CD4-positive, alpha-beta memory T cell (primary cell): ENCODE measurements at regions not wholly inside any gene's neighbourhood (a gene's known extent, or its start where the extent isn't known, plus 50 kb on each side); places are given as distances from the start of the nearest gene placed in this dataset.

Source experiments
- CTCF ChIA-PET: fragments of 350-600 bp; sonication (Branson Sonifier 250); formaldehyde crosslinking; loops from one replicate; lab custom pipeline; 2021; ENCODE audit warnings: inconsistent platforms; ENCODE audit not compliant: partially characterized antibody; lab: Charles Lee
- POLR2A ChIA-PET: fragments of 350-600 bp; sonication (Branson Sonifier 250); formaldehyde crosslinking; loops from one replicate; lab custom pipeline; 2021; ENCODE audit not compliant: partially characterized antibody; lab: Charles Lee
- DNase-seq, 5 donors: peaks; one replicate each; pipeline versions ENCODE4 v3.0.0 to v3.0.0-alpha.2; 2020 to 2022; ENCODE audit warnings: mixed read lengths in 1 of 5
- H3K27ac ChIP-seq: one replicate; pipeline ENCODE4 v1.7.0; 2013; ENCODE audit warnings: low read depth, low read length
- H3K27me3 ChIP-seq: 2 replicates; pipeline ENCODE4 v1.7.0; 2013; ENCODE audit warnings: mild to moderate bottlenecking, low read length, moderate library complexity; ENCODE audit not compliant: insufficient read depth
- H3K36me3 ChIP-seq: 2 replicates; pipeline ENCODE4 v1.7.0; 2013; ENCODE audit warnings: mild to moderate bottlenecking, low read length, moderate library complexity; ENCODE audit not compliant: insufficient read depth
- H3K4me1 ChIP-seq: 2 replicates; pipeline ENCODE4 v1.7.0; 2013; ENCODE audit warnings: mild to moderate bottlenecking, low read length, moderate library complexity; ENCODE audit not compliant: insufficient read depth
- H3K4me3 ChIP-seq, 2 donors: one replicate each; pipeline ENCODE4 v1.7.0; 2013; ENCODE audit warnings: low read length in 2 of 2, mild to moderate bottlenecking in 1 of 2
- H3K9me3 ChIP-seq, 2 donors: one replicate each; pipeline ENCODE4 v1.7.0; 2013; ENCODE audit warnings: low read length in 2 of 2, control low read depth in 1 of 2; ENCODE audit not compliant: control insufficient read depth in 1 of 2
- H3K27ac Mint-ChIP-seq, 7 donors: one replicate each; pipeline ENCODE4 v1.8.0; 2020 to 2021; ENCODE audit warnings: mixed read lengths in 7 of 7, mild to moderate bottlenecking in 6 of 7, inconsistent platforms in 3 of 7, moderate library complexity in 3 of 7
- H3K27me3 Mint-ChIP-seq, 2 donors: one replicate each; pipeline ENCODE4 v1.8.0; 2020 to 2021; ENCODE audit warnings: mixed read lengths in 2 of 2
- H3K36me3 Mint-ChIP-seq, 2 donors: one replicate each; pipeline ENCODE4 v1.8.0; 2020 to 2021; ENCODE audit warnings: mixed read lengths in 2 of 2, inconsistent platforms in 1 of 2, mild to moderate bottlenecking in 1 of 2
- H3K4me1 Mint-ChIP-seq, 4 donors: one replicate each; pipeline ENCODE4 v1.8.0; 2020 to 2021; ENCODE audit warnings: mixed read lengths in 4 of 4, mild to moderate bottlenecking in 1 of 4
- H3K4me3 Mint-ChIP-seq, 8 donors: one replicate each; pipeline ENCODE4 v1.8.0; 2020 to 2021; ENCODE audit warnings: mixed read lengths in 8 of 8, mild to moderate bottlenecking in 7 of 8, moderate library complexity in 6 of 8, inconsistent platforms in 3 of 8
- H3K9me3 Mint-ChIP-seq, 8 donors: one replicate each; pipeline ENCODE4 v1.8.0; 2020 to 2021; ENCODE audit warnings: mixed read lengths in 8 of 8, mild to moderate bottlenecking in 5 of 8, inconsistent platforms in 3 of 8, moderate library complexity in 1 of 8
- intact Hi-C: fragments of 100-400 bp; cut with micrococcal nuclease; formaldehyde crosslinking; loops from one replicate; pipeline ENCODE4 v1.15.1; 2023

GRCh38 chr15:93289941-93290617 is 201.1 kb upstream of the RGMA start:
- no peak for DNase-seq

GRCh38 chr15:93288728-93289294 is 199.8 kb upstream of the RGMA start:
- Mint-ChIP-seq H3K9me3 (no peaks in the 10 kb centered on the region), H3K4me3 (no peak overlapping the region), H3K27ac (no peak overlapping the region), H3K27me3 (peaks cover 10 to 23% of the 10 kb centered on the region in 2 donors), H3K4me1 (peaks cover 0 to 2% (median 0%) of the 10 kb centered on the region in 4 donors), H3K36me3 (no peaks in the 10 kb centered on the region)
- no peaks in the 10 kb centered on the region for H3K4me1 ChIP-seq
- no peak overlapping the region for H3K4me3 ChIP-seq
- intact Hi-C loops, result no loop called here
- POLR2A ChIA-PET, result no interaction called here
- DNase-seq, result no peak
- no peaks in the 10 kb centered on the region for H3K27me3 ChIP-seq
- H3K27ac ChIP-seq, result no peak overlapping the region
- no peaks in the 10 kb centered on the region for H3K9me3 ChIP-seq
- CTCF ChIA-PET, result no interaction called here
- H3K36me3 ChIP-seq, result no peaks in the 10 kb centered on the region

More at GRCh38 chr15:93289941-93290617, 201.1 kb upstream of the RGMA start:
- Mint-ChIP-seq H3K27me3 (peaks cover 10 to 17% of the 10 kb centered on the region in 2 donors), H3K27ac (no peak overlapping the region), H3K4me3 (no peak overlapping the region), H3K36me3 (no peaks in the 10 kb centered on the region), H3K9me3 (no peaks in the 10 kb centered on the region), H3K4me1 (peaks cover 0 to 2% (median 0%) of the 10 kb centered on the region in 4 donors)
- no peak overlapping the region for H3K4me3 ChIP-seq
- no peaks in the 10 kb centered on the region for H3K4me1 ChIP-seq
- no peaks in the 10 kb centered on the region for H3K27me3 ChIP-seq
- ChIA-PET CTCF (no interaction called here), POLR2A (no interaction called here)
- H3K36me3 ChIP-seq, result no peaks in the 10 kb centered on the region
- intact Hi-C loops, result no loop called here
- H3K27ac ChIP-seq, result no peak overlapping the region
- no peaks in the 10 kb centered on the region for H3K9me3 ChIP-seq

GRCh38 chr15:93286446-93286845 is 197.4 kb upstream of the RGMA start:
- intact Hi-C loops, result no loop called here
- H3K27me3 Mint-ChIP-seq, result peaks cover 15 to 28% of the 10 kb centered on the region in 2 donors
- H3K36me3 ChIP-seq, result no peaks in the 10 kb centered on the region

DNA sequence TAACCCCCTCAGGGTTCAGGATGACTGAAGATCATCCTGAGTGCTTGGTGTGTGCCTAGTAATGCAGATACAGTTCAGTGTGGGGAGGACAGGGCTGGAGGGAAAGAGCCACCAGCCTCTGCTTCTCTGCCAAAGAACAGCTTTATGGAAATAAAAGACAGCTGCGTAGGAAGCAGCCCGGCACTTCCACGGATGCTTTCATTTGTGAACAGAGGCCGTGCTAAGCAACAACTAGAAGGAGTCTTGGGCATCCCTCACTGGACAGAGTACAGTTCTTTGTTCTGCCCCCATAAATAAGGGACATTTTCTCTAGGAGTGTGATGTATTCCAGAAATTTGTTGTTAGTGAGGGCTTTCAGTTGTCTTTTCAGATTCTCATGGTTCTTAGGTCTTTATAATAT is 194.8 kb upstream of the RGMA start:
- Mint-ChIP-seq H3K4me3 (no peak overlapping the region), H3K36me3 (no peaks in the 10 kb centered on the region), H3K27ac (no peak overlapping the region), H3K9me3 (no peaks in the 10 kb centered on the region), H3K4me1 (no peaks in the 10 kb centered on the region), H3K27me3 (peaks cover 8 to 22% of the 10 kb centered on the region in 2 donors)
- POLR2A ChIA-PET, result no interaction called here
- Histone ChIP-seq H3K27me3 (no peaks in the 10 kb centered on the region), H3K9me3 (no peaks in the 10 kb centered on the region), H3K4me3 (no peak overlapping the region), H3K36me3 (no peaks in the 10 kb centered on the region), H3K27ac (no peak overlapping the region), H3K4me1 (no peaks in the 10 kb centered on the region)
- intact Hi-C loops, result no loop called here
- DNase-seq, result no peak
- CTCF ChIA-PET, result no interaction called here

More at GRCh38 chr15:93286446-93286845, 197.4 kb upstream of the RGMA start:
- POLR2A ChIA-PET, result no interaction called here
- Histone ChIP-seq H3K27me3 (no peaks in the 10 kb centered on the region), H3K9me3 (no peaks in the 10 kb centered on the region), H3K4me1 (no peaks in the 10 kb centered on the region), H3K27ac (no peak overlapping the region), H3K4me3 (no peak overlapping the region)
- H3K4me3 Mint-ChIP-seq, result no peak overlapping the region
- H3K4me1 Mint-ChIP-seq, result peaks cover 0 to 2% (median 0%) of the 10 kb centered on the region in 4 donors
- no peak overlapping the region for H3K27ac Mint-ChIP-seq
- no peak for DNase-seq
- no peaks in the 10 kb centered on the region for H3K36me3 Mint-ChIP-seq
- no peaks in the 10 kb centered on the region for H3K9me3 Mint-ChIP-seq
- CTCF ChIA-PET, result no interaction called here

GRCh38 chr15:93282808-93283207 is 193.8 kb upstream of the RGMA start:
- Mint-ChIP-seq H3K4me3 (no peak overlapping the region), H3K36me3 (no peaks in the 10 kb centered on the region), H3K27ac (no peak overlapping the region), H3K27me3 (peaks cover 10 to 23% of the 10 kb centered on the region in 2 donors), H3K9me3 (no peaks in the 10 kb centered on the region), H3K4me1 (no peaks in the 10 kb centered on the region)
- Histone ChIP-seq H3K27ac (no peak overlapping the region), H3K27me3 (no peaks in the 10 kb centered on the region), H3K9me3 (no peaks in the 10 kb centered on the region), H3K4me3 (no peak overlapping the region), H3K4me1 (no peaks in the 10 kb centered on the region), H3K36me3 (no peaks in the 10 kb centered on the region)
- POLR2A ChIA-PET, result no interaction called here
- intact Hi-C loops, result no loop called here
- CTCF ChIA-PET, result no interaction called here
- no peak for DNase-seq

GRCh38 chr15:93278783-93279182 is 189.8 kb upstream of the RGMA start:
- no peak overlapping the region for H3K27ac Mint-ChIP-seq
- POLR2A ChIA-PET, result no interaction called here
- no peaks in the 10 kb centered on the region for H3K36me3 Mint-ChIP-seq
- intact Hi-C loops, result no loop called here
- H3K27me3 Mint-ChIP-seq, result peaks cover 10 to 12% of the 10 kb centered on the region in 2 donors
- Histone ChIP-seq H3K27me3 (no peaks in the 10 kb centered on the region), H3K4me3 (no peak overlapping the region), H3K9me3 (no peaks in the 10 kb centered on the region), H3K27ac (no peak overlapping the region), H3K36me3 (no peaks in the 10 kb centered on the region), H3K4me1 (no peaks in the 10 kb centered on the region)
- DNase-seq, result no peak
- H3K4me3 Mint-ChIP-seq, result no peak overlapping the region
- CTCF ChIA-PET, result no interaction called here
- H3K4me1 Mint-ChIP-seq, result no peaks in the 10 kb centered on the region
- peaks cover 0 to 3% (median 0%) of the 10 kb centered on the region in 8 donors for H3K9me3 Mint-ChIP-seq

DNA sequence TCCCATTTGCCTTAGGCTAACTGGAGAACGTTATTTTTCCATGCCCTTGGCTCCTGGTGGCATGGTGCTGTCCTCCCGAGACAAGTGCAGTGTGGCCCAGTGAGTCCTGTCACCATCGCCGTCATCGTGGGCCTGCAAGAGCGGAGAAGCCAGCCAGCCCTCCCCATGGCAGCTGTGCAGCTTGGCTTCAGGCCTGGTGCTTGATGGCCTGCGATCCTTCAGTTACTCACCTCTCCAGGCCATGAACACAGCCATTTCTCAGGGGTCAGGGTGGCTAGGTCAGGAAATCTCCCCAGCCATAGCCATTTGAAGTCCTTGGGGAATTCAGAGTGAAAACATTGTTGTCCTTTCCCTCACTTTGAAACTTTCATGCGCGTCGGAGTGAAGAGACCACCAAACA is 189.0 kb upstream of the RGMA start:
- ChIA-PET CTCF (no interaction called here), POLR2A (no interaction called here)
- no peaks in the 10 kb centered on the region for H3K9me3 ChIP-seq
- H3K27ac Mint-ChIP-seq, result no peak overlapping the region
- H3K36me3 ChIP-seq, result no peaks in the 10 kb centered on the region
- H3K27ac ChIP-seq, result no peak overlapping the region
- intact Hi-C loops, result no loop called here
- H3K4me1 ChIP-seq, result no peaks in the 10 kb centered on the region
- H3K27me3 ChIP-seq, result no peaks in the 10 kb centered on the region
- no peaks in the 10 kb centered on the region for H3K4me1 Mint-ChIP-seq
- no peaks in the 10 kb centered on the region for H3K36me3 Mint-ChIP-seq
- peaks cover 0 to 4% (median 0%) of the 10 kb centered on the region in 8 donors for H3K9me3 Mint-ChIP-seq
- H3K4me3 Mint-ChIP-seq, result no peak overlapping the region
- H3K27me3 Mint-ChIP-seq, result peaks cover 5 to 9% of the 10 kb centered on the region in 2 donors
- no peak for DNase-seq
- no peak overlapping the region for H3K4me3 ChIP-seq
